DMS53 (cell line): ENCODE measurements at regions not wholly inside any gene's neighbourhood (a gene's known extent, or its start where the extent isn't known, plus 50 kb on each side); places are given as distances from the start of the nearest gene placed in this dataset.
A peak's percentile ranks its signal among the peaks of the same experiment; 100 is the strongest.

ENCODE experiments used
- DNase-seq: peaks from one replicate; lab custom pipeline; 2025; lab: John Stamatoyannopoulos, UW

GRCh38 chr4:124469981-124470380 is 242.6 kb downstream of the ANKRD50 start:
- no peak for DNase-seq

- DNase-seq = peak; percentile 44
Measured at GRCh38 chr4:124478470-124478869, 234.1 kb downstream of the ANKRD50 start.

DNA sequence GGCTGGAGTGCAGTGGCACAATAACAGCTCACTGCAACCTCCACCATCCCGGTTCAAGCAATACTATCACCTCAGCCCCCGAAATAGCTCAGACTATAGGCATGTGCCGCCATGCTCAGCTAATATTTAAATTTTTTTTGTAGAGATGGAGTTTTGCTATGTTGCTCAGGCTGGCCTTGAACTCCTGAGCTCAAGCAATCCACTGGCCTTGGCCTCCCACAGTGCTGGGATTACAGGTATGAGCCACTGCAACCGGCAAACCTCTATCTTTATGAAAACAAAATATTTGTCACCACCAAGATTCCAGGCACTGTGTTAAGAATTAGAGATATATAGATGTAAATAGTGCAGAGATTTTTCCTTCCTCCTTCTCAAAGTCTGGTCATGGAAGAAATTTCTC is 232.5 kb downstream of the ANKRD50 start:
- DNase-seq = no peak

- DNase-seq = no peak
Measured at GRCh38 chr4:124481123-124481522, 231.4 kb downstream of the ANKRD50 start.

DNA sequence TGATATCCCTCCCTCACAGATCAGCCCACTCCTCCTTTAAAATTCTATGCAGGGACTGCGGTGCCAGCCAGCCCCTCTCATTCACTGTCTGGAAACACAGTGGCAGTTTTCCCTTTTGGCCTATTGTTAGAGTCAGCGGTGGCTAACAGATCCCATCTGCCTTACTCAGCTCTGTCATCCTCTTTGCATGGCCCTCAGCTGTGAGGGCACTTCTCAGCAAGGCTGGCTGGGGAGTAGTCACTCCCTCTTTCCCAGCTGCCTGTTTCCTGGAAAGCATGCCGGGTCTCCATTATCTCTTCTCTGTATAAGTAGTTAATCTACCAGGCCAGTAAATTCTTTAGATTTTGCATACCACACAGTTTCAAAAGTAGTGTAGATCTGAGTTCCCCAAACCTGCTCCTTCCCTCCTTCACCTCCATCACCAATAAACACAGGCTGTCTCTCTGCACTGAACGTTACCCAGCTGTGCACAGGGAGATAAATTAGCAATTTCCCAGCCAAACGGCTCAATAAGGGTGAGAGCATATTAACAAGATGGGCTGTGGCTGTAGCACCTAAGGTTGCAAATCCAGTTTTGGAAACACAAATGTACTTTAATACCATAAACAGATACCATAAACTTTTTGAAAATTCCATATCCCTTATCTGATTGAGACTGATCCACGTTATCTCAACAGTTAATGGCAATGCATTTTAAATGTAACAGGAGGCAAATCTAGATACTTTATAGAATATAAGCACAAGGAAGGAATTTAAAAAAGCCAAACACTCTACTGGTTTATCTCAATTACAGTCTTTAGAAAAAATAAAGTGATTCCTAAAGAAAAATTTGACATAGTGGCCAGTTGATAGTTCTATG is 229.3 kb downstream of the ANKRD50 start:
- peak; percentile 45 for DNase-seq

GRCh38 chr4:124484008-124484407 is 228.5 kb downstream of the ANKRD50 start:
- DNase-seq = peak; percentile 57

DNA sequence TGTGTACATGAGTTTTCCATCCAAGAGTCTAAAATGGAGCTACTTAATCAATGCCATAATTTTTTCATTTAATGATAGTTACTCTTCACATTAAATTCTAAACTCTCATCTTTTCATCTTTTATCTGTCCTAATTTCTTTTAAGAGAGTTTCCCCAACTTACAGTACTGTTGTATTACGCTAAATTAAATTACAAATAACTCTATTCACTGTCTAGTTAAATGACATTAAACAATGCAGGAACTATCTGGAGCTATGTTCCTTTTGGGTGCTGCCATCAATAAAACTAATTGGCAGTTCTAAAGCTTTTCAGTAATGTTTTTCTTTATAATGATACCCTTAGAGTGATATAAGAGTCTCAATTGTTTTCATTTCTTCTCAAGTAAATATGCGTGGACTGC is 227.6 kb downstream of the ANKRD50 start:
- no peak for DNase-seq

- no peak for DNase-seq
Measured at GRCh38 chr4:124486423-124486822, 226.1 kb downstream of the ANKRD50 start.

GRCh38 chr4:124487651-124488050 is 224.9 kb downstream of the ANKRD50 start:
- no peak for DNase-seq

- no peak for DNase-seq
Measured at GRCh38 chr4:124491361-124492145, 221.0 kb downstream of the ANKRD50 start.

DNA sequence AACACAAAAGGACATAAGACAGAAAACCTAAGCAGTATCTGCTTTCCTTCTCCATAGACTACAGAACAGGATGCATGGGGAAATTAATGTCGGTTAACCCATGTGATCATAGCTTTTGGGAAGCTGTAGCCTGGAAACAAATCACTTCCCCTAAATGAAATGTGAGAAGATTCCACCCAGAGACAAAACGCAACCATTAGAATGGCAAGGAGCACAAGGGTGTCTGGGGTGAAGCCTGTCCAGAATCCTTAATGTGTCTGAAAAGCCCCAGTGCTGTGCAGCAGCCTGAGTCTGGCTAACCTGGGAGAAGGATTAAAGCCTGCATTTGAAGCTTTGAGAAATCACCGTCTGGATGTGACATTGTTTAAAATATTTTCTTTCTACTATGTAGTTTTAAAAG is 213.3 kb downstream of the ANKRD50 start:
- no peak for DNase-seq

DNA sequence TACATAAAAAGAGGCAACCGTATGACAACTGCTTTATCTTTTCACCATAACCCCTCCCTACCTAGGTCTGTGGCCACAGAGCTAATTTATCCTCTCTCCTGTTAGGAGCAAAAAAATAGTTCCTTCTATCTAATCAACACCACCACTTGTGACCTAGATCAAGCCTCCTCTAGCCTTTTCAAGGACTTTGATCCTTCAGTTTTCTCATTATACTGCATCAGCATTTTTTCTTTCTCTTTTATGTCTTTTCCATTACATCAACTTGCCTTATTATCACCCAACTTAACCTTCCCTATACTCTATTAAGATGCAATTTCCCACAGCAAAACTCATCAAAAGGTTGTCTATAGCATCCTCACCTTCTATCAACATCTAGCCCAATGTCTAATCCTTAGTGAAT is 211.0 kb downstream of the ANKRD50 start:
- DNase-seq = no peak

DNA sequence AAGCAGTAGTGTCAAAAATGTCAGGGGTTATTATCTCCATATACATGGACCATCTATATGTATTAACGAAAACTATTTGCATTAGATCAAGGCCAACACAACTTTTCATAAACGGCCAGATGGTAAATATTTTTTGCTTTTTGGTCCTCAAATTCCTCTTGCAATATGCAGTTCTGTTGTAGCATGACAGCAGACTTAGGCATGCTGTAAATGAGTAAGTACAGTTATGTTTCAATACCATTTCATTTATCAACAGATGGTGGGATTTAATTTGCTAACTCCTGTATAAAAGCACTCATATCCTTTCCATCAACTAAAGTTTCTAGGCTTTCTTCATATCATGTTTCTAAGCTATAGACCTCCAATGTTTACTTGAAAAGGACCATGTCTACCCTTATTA is 208.1 kb downstream of the ANKRD50 start:
- DNase-seq = no peak

DNA sequence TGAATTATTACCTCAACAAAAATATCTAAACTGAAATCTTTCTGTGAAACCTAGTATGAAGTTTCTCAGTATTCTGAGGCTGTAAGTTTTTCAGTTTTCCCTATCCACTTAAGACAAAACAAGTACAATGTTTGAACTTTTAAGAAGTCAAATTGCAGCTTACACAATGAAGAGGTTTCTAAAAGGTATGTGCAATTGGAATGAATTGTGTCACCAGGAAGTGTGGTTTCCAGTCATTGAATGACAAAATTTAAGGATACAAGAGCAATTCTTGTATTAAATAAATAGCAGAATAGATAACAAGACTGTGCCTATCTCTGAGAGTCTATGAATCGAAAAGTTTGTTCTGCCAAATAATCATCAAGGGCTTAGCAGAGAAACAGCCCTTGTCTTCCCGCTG is 207.3 kb downstream of the ANKRD50 start:
- no peak for DNase-seq

DNA sequence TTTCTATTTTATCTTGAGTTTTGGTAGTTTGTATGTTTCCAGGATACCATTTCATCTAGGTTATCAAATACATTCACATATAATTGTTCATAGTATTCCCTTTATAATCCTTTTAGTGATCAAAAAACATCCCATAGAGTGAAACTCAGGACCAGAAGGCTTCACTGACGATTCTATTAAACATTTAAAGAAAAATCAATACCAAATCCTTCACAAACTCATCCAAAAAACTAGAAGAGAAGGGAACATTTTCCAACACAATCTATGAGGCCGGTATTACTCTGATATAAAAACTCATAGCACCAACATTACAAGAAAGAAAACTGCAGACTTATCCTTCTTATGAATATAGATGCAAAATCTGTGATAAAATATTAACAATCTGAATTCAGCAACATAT is 203.4 kb downstream of the ANKRD50 start:
- DNase-seq = no peak

GRCh38 chr4:124514588-124514987 is 197.9 kb downstream of the ANKRD50 start:
- no peak for DNase-seq

DNA sequence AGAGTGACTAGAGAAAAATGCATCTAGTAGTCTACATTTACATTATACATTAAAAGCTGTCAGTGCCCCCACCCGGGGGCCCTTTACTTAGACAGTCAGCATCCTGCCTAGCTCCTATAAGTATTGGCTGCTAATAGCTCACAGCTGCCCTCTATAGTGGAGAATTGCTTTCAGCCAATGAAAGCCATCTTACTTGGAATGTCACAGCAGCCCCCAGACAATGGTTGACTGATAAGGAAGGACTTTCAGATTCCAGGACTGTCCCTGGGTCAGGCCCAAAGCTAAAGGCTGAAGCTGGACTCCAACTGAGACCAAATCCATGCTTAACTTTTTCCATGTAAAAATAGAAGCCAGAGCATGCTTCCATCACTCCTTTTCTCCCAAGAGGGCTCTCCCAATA is 196.9 kb downstream of the ANKRD50 start:
- no peak for DNase-seq

DNA sequence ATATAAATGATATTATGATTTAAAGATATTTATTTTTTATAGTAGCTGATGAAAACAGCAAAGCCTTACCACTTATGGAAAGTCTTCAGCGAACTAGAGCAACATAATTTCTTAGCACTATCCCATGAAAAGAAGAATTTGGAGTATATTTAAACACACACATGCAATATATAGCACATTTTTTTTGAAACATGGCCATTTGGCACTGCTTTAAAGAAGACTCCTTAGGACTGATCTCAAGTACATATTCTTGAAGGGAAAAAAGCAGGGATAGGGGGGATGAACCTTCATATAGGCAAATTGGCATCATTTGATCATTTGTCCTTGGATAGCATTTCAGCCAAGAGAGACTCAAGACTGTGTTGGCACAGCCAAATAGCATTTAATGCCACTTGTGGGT is 193.3 kb downstream of the ANKRD50 start:
- no peak for DNase-seq

GRCh38 chr4:124523816-124524215 is 188.7 kb downstream of the ANKRD50 start:
- DNase-seq = no peak

- no peak for DNase-seq
Measured at GRCh38 chr4:124525524-124525923, 187.0 kb downstream of the ANKRD50 start.

DNA sequence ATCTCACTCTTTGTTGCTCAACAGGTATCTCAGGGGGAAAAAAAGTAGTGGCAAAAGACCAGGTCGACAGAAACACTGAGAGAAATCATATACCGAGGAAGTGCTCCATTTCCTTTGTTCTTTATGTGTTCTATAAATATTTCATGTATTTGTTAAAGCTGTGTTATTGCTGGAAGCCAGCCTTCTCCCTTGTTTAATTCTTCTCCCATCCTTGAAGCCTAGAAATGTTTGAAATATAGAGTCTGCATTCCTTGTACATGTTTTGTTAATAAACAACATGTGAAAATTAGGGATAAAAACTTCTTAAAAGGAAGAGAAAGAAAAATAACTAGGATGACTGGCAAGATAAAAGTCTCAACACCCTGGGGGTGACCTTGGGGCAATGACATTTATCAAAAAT is 186.2 kb downstream of the ANKRD50 start:
- DNase-seq = peak; percentile 6

GRCh38 chr4:124526769-124527168 is 185.8 kb downstream of the ANKRD50 start:
- peak; percentile 50 for DNase-seq

GRCh38 chr4:124527364-124527763 is 185.2 kb downstream of the ANKRD50 start:
- DNase-seq = no peak
